ENCODE measurements at regions not wholly inside any gene's neighbourhood (a gene's known extent, or its start where the extent isn't known, plus 50 kb on each side); places are given as distances from the start of the nearest gene placed in this dataset.

DNA sequence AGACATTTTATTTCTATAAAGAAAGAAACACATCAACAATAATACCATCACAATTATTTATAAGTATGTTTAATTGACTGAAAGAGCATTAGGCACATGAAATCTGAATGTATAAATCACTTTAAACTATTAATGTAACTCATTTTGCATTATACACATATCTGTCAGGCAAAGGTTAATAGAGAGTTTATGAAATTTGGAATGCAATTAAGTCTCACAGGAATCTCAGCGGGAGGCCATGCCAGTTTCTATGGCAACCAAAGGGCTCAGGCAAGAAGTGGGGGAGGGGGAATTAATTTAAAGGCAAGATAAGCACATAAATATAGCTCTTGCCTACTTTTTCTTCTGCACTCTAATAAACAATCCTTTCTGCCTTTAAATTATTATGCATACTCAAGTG lies 152.6 kb downstream of the SLC16A9 start:
- Histone ChIP-seq H4K20me1 (ENCODE audit: insufficient read depth) (no peaks in the 10 kb centered on the region), H3K9ac (ENCODE audit: low read length) (peak overlapping the region; percentile 62), H3K79me2 (replicated peaks; ENCODE audit: insufficient read depth, low read length) (no peaks in the 10 kb centered on the region), H3K9me2 (ENCODE audit: insufficient read depth, low read length) (no peaks in the 10 kb centered on the region), H3F3A (ENCODE audit: insufficient read depth, low read length, poor library complexity, severe bottlenecking) (peaks cover 6% of the 10 kb centered on the region), H2AFZ (ENCODE audit: low read depth, low read length) (no peak overlapping the region), H3K36me3 (ENCODE audit: insufficient read depth, low read length) (no peaks in the 10 kb centered on the region), H3K4me3 (ENCODE audit: low read length) (peak overlapping the region; percentile 53), H3K4me2 (ENCODE audit: low read length) (peak overlapping the region; percentile 84), H3K27me3 (ENCODE audit: insufficient read depth, low read depth, low read length) (no peaks in the 10 kb centered on the region), H3K27ac (ENCODE audit: low read length) (peak overlapping the region; percentile 96), H3K9me3 (ENCODE audit: low read length) (no peaks in the 10 kb centered on the region)
- TF ChIP-seq RAD21 (conservative IDR thresholded peaks at IDR 0.05) (peak; percentile 48), MXI1 (conservative IDR thresholded peaks at IDR 0.05; ENCODE audit: poor library complexity, severe bottlenecking) (no peak), POLR2AphosphoS5 (IDR thresholded peaks at IDR 0.05) (peak; percentile 66), EP300 (conservative IDR thresholded peaks at IDR 0.05; ENCODE audit: poor library complexity, severe bottlenecking) (peak; percentile 89)
- TF ChIP-seq, protein P1, sequence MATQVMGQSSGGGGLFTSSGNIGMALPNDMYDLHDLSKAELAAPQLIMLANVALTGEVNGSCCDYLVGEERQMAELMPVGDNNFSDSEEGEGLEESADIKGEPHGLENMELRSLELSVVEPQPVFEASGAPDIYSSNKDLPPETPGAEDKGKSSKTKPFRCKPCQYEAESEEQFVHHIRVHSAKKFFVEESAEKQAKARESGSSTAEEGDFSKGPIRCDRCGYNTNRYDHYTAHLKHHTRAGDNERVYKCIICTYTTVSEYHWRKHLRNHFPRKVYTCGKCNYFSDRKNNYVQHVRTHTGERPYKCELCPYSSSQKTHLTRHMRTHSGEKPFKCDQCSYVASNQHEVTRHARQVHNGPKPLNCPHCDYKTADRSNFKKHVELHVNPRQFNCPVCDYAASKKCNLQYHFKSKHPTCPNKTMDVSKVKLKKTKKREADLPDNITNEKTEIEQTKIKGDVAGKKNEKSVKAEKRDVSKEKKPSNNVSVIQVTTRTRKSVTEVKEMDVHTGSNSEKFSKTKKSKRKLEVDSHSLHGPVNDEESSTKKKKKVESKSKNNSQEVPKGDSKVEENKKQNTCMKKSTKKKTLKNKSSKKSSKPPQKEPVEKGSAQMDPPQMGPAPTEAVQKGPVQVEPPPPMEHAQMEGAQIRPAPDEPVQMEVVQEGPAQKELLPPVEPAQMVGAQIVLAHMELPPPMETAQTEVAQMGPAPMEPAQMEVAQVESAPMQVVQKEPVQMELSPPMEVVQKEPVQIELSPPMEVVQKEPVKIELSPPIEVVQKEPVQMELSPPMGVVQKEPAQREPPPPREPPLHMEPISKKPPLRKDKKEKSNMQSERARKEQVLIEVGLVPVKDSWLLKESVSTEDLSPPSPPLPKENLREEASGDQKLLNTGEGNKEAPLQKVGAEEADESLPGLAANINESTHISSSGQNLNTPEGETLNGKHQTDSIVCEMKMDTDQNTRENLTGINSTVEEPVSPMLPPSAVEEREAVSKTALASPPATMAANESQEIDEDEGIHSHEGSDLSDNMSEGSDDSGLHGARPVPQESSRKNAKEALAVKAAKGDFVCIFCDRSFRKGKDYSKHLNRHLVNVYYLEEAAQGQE (IDR thresholded peaks at IDR 0.05; ENCODE audit: borderline replicate concordance): peak; percentile 71

GRCh38 chr10:59553162-59553900 lies 156.3 kb downstream of the SLC16A9 start:
- Histone ChIP-seq H3K27ac (ENCODE audit: low read length) (peak overlapping the region; percentile 48), H3F3A (ENCODE audit: insufficient read depth, low read length, poor library complexity, severe bottlenecking) (peaks cover 6% of the 10 kb centered on the region), H2AFZ (ENCODE audit: low read depth, low read length) (no peak overlapping the region), H3K9me2 (ENCODE audit: insufficient read depth, low read length) (no peaks in the 10 kb centered on the region), H3K4me3 (ENCODE audit: low read length) (no peak overlapping the region), H3K4me2 (ENCODE audit: low read length) (no peak overlapping the region), H3K36me3 (ENCODE audit: insufficient read depth, low read length) (no peaks in the 10 kb centered on the region), H4K20me1 (ENCODE audit: insufficient read depth) (no peaks in the 10 kb centered on the region), H3K9me3 (ENCODE audit: low read length) (no peaks in the 10 kb centered on the region), H3K79me2 (replicated peaks; ENCODE audit: insufficient read depth, low read length) (no peaks in the 10 kb centered on the region), H3K27me3 (ENCODE audit: insufficient read depth, low read depth, low read length) (no peaks in the 10 kb centered on the region), H3K9ac (ENCODE audit: low read length) (peak overlapping the region; percentile 13)
- no peak for TF ChIP-seq EP300 (conservative IDR thresholded peaks at IDR 0.05; ENCODE audit: poor library complexity, severe bottlenecking)

DNA sequence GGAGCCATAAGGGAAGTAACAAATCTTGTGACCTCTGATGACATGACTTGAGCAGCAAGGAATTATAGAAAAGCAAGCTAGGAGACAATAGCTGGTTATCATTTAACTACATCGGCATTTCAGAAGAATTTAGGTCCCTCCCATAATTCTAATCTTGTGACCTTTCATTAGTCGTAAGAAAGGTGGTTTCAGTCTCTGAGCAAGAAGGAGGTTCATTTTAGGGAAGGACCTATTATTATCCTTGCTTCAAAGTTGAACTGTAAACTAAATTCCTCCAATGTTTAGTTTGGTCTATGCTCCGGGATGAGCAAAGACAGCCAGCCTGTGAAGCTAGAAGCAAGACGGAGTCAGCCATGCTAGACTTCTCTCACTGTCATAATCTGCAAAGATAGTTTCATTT lies 159.6 kb downstream of the SLC16A9 start:
- no peak overlapping the region for H3K9ac ChIP-seq (ENCODE audit: low read length)
- TF ChIP-seq, protein P1 (IDR thresholded peaks at IDR 0.05; ENCODE audit: borderline replicate concordance): no peak
- no peak for TF ChIP-seq EZH2 (IDR thresholded peaks at IDR 0.05; ENCODE audit: borderline replicate concordance, insufficient read depth, low read length, poor library complexity, severe bottlenecking)
- TF ChIP-seq SMC3 (conservative IDR thresholded peaks at IDR 0.05; ENCODE audit: poor library complexity): no peak
- TF ChIP-seq MXI1 (conservative IDR thresholded peaks at IDR 0.05; ENCODE audit: poor library complexity, severe bottlenecking): no peak
- TF ChIP-seq POLR2AphosphoS5 (IDR thresholded peaks at IDR 0.05): no peak
- no peak for TF ChIP-seq TAF1 (IDR thresholded peaks at IDR 0.05; ENCODE audit: low read depth)
- TF ChIP-seq RAD21 (conservative IDR thresholded peaks at IDR 0.05): no peak
- no peak for TF ChIP-seq EP300 (conservative IDR thresholded peaks at IDR 0.05; ENCODE audit: poor library complexity, severe bottlenecking)
- H3K4me3 ChIP-seq (ENCODE audit: low read length): no peak overlapping the region
- H3K79me2 ChIP-seq (replicated peaks; ENCODE audit: insufficient read depth, low read length): no peaks in the 10 kb centered on the region
- no peaks in the 10 kb centered on the region for H3K36me3 ChIP-seq (ENCODE audit: insufficient read depth, low read length)
- no peak overlapping the region for H2AFZ ChIP-seq (ENCODE audit: low read depth, low read length)
- no peaks in the 10 kb centered on the region for H4K20me1 ChIP-seq (ENCODE audit: insufficient read depth)
- no peak overlapping the region for H3K27ac ChIP-seq (ENCODE audit: low read length)
- no peaks in the 10 kb centered on the region for H3F3A ChIP-seq (ENCODE audit: insufficient read depth, low read length, poor library complexity, severe bottlenecking)
- no peaks in the 10 kb centered on the region for H3K27me3 ChIP-seq (ENCODE audit: insufficient read depth, low read depth, low read length)
- H3K4me2 ChIP-seq (ENCODE audit: low read length): no peak overlapping the region
- H3K9me2 ChIP-seq (ENCODE audit: insufficient read depth, low read length): no peaks in the 10 kb centered on the region
- H3K9me3 ChIP-seq (ENCODE audit: low read length): no peaks in the 10 kb centered on the region

Data from neural cell (in vitro differentiated cells).